GM23338 (cell line): ENCODE measurements at regions not wholly inside any gene's neighbourhood (a gene's known extent, or its start where the extent isn't known, plus 50 kb on each side); places are given as distances from the start of the nearest gene placed in this dataset.
"Not testable (repeated sequence)": the region's sequence is repeated elsewhere in the genome, so short reads cannot be mapped to it uniquely, and the experiment has no call there.

Source experiments
- CTCF ChIP-seq, 2 experiments: fragments of 200-600 bp in 1 of 2; sonication (generic) in 1 of 2; conservative IDR thresholded peaks; 2 replicates each; pipeline versions ENCODE4 v1.5.1 to v1.6.1; 2016 to 2017; ENCODE audit warnings: antibody characterized with exemption in 2 of 2, low read depth in 2 of 2, mild to moderate bottlenecking in 2 of 2, moderate library complexity in 1 of 2
- EZH2 ChIP-seq: fragments of 200-600 bp; sonication (generic); IDR thresholded peaks from one replicate; pipeline ENCODE4 v1.8.0; 2017; ENCODE audit warnings: antibody characterized with exemption, mild to moderate bottlenecking, low read depth; ENCODE audit not compliant: unreplicated experiment
- EZH2phosphoT487 ChIP-seq: fragments of 200-600 bp; sonication (generic); IDR thresholded peaks from one replicate; pipeline ENCODE4 v1.8.1; 2018; ENCODE audit warnings: antibody characterized with exemption; ENCODE audit not compliant: unreplicated experiment

GRCh38 chr2:111257607-111258006, 136.9 kb downstream of the BCL2L11 start:
- TF ChIP-seq CTCF (conservative IDR thresholded peaks at IDR 0.05; ENCODE audit: low read depth in 2 of 2); EZH2; EZH2phosphoT487: not testable (repeated sequence)
